GM21423 (cell line): ENCODE measurements at regions not wholly inside any gene's neighbourhood (a gene's known extent, or its start where the extent isn't known, plus 50 kb on each side); places are given as distances from the start of the nearest gene placed in this dataset.
"Not testable (repeated sequence)": the region's sequence is repeated elsewhere in the genome, so short reads cannot be mapped to it uniquely, and the experiment has no call there.

Source experiments
- ATAC-seq: cut with Tn5 transposase; IDR thresholded peaks from one replicate; pipeline ENCODE4 v1.9.1; 2021; ENCODE audit warnings: mild to moderate bottlenecking, moderate library complexity; ENCODE audit not compliant: unreplicated experiment

- ATAC-seq = no peak
These were observed 133.7 kb downstream of the ATL2 start for GRCh38 chr2:38243186-38243880.

GRCh38 chr2:38239452-38239851 lies 137.6 kb downstream of the ATL2 start:
- no peak for ATAC-seq

GRCh38 chr2:38238705-38239104 lies 138.4 kb downstream of the ATL2 start:
- ATAC-seq = not testable (repeated sequence)

GRCh38 chr2:38237311-38237710 lies 139.8 kb downstream of the ATL2 start:
- ATAC-seq = no peak

- no peak for ATAC-seq
These were observed 143.7 kb downstream of the ATL2 start for GRCh38 chr2:38233231-38233983.

- no peak for ATAC-seq
These were observed 144.6 kb downstream of the ATL2 start for GRCh38 chr2:38232454-38232853.

- ATAC-seq = no peak
These were observed 146.3 kb downstream of the ATL2 start for GRCh38 chr2:38230756-38231155.

- ATAC-seq = no peak
These were observed 148.3 kb downstream of the ATL2 start for GRCh38 chr2:38228753-38229152.

GRCh38 chr2:38224821-38225437 lies 149.0 kb upstream of the CYP1B1 start:
- ATAC-seq = no peak

GRCh38 chr2:38224181-38224580 lies 148.2 kb upstream of the CYP1B1 start:
- ATAC-seq = no peak

GRCh38 chr2:38223256-38223655 lies 147.3 kb upstream of the CYP1B1 start:
- ATAC-seq = no peak

GRCh38 chr2:38220164-38220563 lies 144.2 kb upstream of the CYP1B1 start:
- no peak for ATAC-seq

- ATAC-seq = no peak
These were observed 143.0 kb upstream of the CYP1B1 start for GRCh38 chr2:38218995-38219394.

- ATAC-seq = no peak
These were observed 142.6 kb upstream of the CYP1B1 start for GRCh38 chr2:38218591-38218991.

GRCh38 chr2:38217401-38218188 lies 141.6 kb upstream of the CYP1B1 start:
- no peak for ATAC-seq

GRCh38 chr2:38216886-38217285 lies 140.9 kb upstream of the CYP1B1 start:
- ATAC-seq = no peak

GRCh38 chr2:38215993-38216392 lies 140.0 kb upstream of the CYP1B1 start:
- ATAC-seq = no peak

- no peak for ATAC-seq
These were observed 139.6 kb upstream of the CYP1B1 start for GRCh38 chr2:38215522-38215921.

GRCh38 chr2:38214209-38214717 lies 138.3 kb upstream of the CYP1B1 start:
- no peak for ATAC-seq

GRCh38 chr2:38213619-38214167 lies 137.7 kb upstream of the CYP1B1 start:
- ATAC-seq = no peak

- no peak for ATAC-seq
These were observed 136.4 kb upstream of the CYP1B1 start for GRCh38 chr2:38212312-38212711.
